Loucy (cell line): ENCODE measurements at regions not wholly inside any gene's neighbourhood (a gene's known extent, or its start where the extent isn't known, plus 50 kb on each side); places are given as distances from the start of the nearest gene placed in this dataset.

ENCODE experiments used
- H2AFZ ChIP-seq: fragments of 200-600 bp; sonication (generic); 2 replicates; pipeline ENCODE4 v1.6.0; 2016; ENCODE audit warnings: antibody characterized with exemption, mild to moderate bottlenecking, low read length, moderate library complexity
- H3F3A ChIP-seq: fragments of 200-600 bp; 2 replicates; pipeline ENCODE4 v1.6.0; 2016; ENCODE audit warnings: antibody characterized with exemption, low read depth, mild to moderate bottlenecking
- H3K27me3 ChIP-seq: fragments of 200-600 bp; sonication (generic); 2 replicates; pipeline ENCODE4 v1.6.1; 2014; ENCODE audit warnings: low read length, mild to moderate bottlenecking; ENCODE audit not compliant: insufficient read depth, poor library complexity, severe bottlenecking
- H3K36me3 ChIP-seq: fragments of 200-600 bp; sonication (generic); 2 replicates; pipeline ENCODE4 v1.6.1; 2016; ENCODE audit warnings: low read length; ENCODE audit not compliant: insufficient read depth
- H3K4me1 ChIP-seq: fragments of 200-600 bp; sonication (generic); 2 replicates; pipeline ENCODE4 v1.5.1; 2014; ENCODE audit warnings: low read length, mild to moderate bottlenecking; ENCODE audit not compliant: insufficient read depth, poor library complexity, severe bottlenecking
- H3K4me2 ChIP-seq: fragments of 200-600 bp; sonication (generic); 2 replicates; pipeline ENCODE4 v1.6.0; 2014; ENCODE audit warnings: antibody characterized with exemption, low read length, low read depth, mild to moderate bottlenecking; ENCODE audit not compliant: poor library complexity, severe bottlenecking
- H3K4me3 ChIP-seq: fragments of 200-600 bp; sonication (generic); 2 replicates; pipeline ENCODE4 v1.5.1; 2014; ENCODE audit warnings: low read length, mild to moderate bottlenecking, mixed read lengths; ENCODE audit not compliant: poor library complexity, severe bottlenecking
- H3K79me2 ChIP-seq: fragments of 200-600 bp; sonication (generic); 2 replicates; pipeline ENCODE4 v1.6.1; 2014; ENCODE audit warnings: low read length; ENCODE audit not compliant: insufficient read depth
- H3K9ac ChIP-seq: fragments of 200-600 bp; sonication (generic); 2 replicates; pipeline ENCODE4 v1.6.0; 2014; ENCODE audit warnings: mild to moderate bottlenecking, low read depth, low read length, moderate library complexity; ENCODE audit not compliant: poor library complexity, severe bottlenecking
- H3K9me2 ChIP-seq: fragments of 200-600 bp; sonication (generic); replicated peaks from 2 replicates; pipeline ENCODE4 v1.6.1; 2016; ENCODE audit warnings: low read depth, low read length, mixed read lengths
- H3K9me3 ChIP-seq: fragments of 200-600 bp; sonication (generic); 2 replicates; pipeline ENCODE4 v1.6.1; 2014; ENCODE audit warnings: mild to moderate bottlenecking, antibody characterized with exemption, low read length, low read depth; ENCODE audit not compliant: insufficient read depth
- H4K20me1 ChIP-seq: fragments of 200-600 bp; sonication (generic); 2 replicates; pipeline ENCODE4 v1.6.0; 2014; ENCODE audit warnings: antibody characterized with exemption, low read length, mild to moderate bottlenecking; ENCODE audit not compliant: insufficient read depth, poor library complexity, severe bottlenecking
- EZH2phosphoT487 ChIP-seq: fragments of 200-600 bp; IDR thresholded peaks from 2 replicates; pipeline ENCODE4 v1.6.1; 2018; ENCODE audit warnings: antibody characterized with exemption, mild to moderate bottlenecking, moderate library complexity, borderline replicate concordance
- TF ChIP-seq, protein P1 (sequence below): fragments of 200-600 bp; sonication (generic); conservative IDR thresholded peaks from 2 replicates; pipeline ENCODE4 v1.5.1; 2014; ENCODE audit warnings: mild to moderate bottlenecking, antibody characterized with exemption, low read length

GRCh38 chr6:128655978-128656498 lies 135.6 kb upstream of the PTPRK start:
- TF ChIP-seq, protein P1, sequence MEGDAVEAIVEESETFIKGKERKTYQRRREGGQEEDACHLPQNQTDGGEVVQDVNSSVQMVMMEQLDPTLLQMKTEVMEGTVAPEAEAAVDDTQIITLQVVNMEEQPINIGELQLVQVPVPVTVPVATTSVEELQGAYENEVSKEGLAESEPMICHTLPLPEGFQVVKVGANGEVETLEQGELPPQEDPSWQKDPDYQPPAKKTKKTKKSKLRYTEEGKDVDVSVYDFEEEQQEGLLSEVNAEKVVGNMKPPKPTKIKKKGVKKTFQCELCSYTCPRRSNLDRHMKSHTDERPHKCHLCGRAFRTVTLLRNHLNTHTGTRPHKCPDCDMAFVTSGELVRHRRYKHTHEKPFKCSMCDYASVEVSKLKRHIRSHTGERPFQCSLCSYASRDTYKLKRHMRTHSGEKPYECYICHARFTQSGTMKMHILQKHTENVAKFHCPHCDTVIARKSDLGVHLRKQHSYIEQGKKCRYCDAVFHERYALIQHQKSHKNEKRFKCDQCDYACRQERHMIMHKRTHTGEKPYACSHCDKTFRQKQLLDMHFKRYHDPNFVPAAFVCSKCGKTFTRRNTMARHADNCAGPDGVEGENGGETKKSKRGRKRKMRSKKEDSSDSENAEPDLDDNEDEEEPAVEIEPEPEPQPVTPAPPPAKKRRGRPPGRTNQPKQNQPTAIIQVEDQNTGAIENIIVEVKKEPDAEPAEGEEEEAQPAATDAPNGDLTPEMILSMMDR, result no peak
- no peak for TF ChIP-seq EZH2phosphoT487
- no peak overlapping the region for H3K4me3 ChIP-seq
- H3F3A ChIP-seq, result no peaks in the 10 kb centered on the region
- H3K27me3 ChIP-seq, result no peaks in the 10 kb centered on the region
- H2AFZ ChIP-seq, result no peak overlapping the region
- H3K9ac ChIP-seq, result no peak overlapping the region
- H3K36me3 ChIP-seq, result no peaks in the 10 kb centered on the region
- H3K9me2 ChIP-seq, result no peaks in the 10 kb centered on the region
- no peaks in the 10 kb centered on the region for H3K9me3 ChIP-seq
- no peaks in the 10 kb centered on the region for H4K20me1 ChIP-seq
- H3K4me1 ChIP-seq, result no peaks in the 10 kb centered on the region
- no peak overlapping the region for H3K4me2 ChIP-seq
- no peaks in the 10 kb centered on the region for H3K79me2 ChIP-seq

DNA sequence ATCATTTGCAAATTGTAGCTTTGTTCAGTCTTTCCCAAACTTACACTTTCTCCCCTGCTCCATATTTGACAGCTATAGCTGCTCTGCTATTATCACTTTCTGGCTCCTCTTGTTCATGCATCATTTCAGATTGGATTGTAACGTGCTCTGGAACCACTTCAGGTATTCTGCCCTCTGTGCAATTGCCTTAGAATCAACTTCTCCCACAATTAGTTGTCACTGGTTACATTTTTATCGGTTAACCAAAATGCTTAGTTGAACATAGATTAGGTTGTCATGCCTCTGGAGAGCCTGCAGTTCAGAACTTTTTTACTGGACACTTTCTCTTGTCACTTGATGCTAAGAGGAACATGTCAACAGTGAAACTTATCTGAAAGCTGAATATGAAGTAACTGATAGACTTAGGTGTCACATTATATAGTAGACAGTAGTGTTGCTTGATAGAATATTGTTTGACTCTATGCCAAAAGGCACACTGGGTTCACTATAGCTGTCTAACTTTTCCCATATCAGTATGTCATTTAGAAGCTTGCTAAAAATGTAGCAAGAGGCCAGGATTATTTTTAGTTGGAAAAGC lies 127.7 kb upstream of the PTPRK start:
- Histone ChIP-seq H4K20me1 (no peaks in the 10 kb centered on the region), H3K36me3 (no peaks in the 10 kb centered on the region), H3K27me3 (no peaks in the 10 kb centered on the region), H3K4me1 (no peaks in the 10 kb centered on the region), H3K79me2 (no peaks in the 10 kb centered on the region), H3K4me3 (no peak overlapping the region), H3K9ac (no peak overlapping the region), H2AFZ (no peak overlapping the region), H3F3A (no peaks in the 10 kb centered on the region), H3K9me3 (no peaks in the 10 kb centered on the region), H3K4me2 (no peak overlapping the region), H3K9me2 (no peaks in the 10 kb centered on the region)
- TF ChIP-seq, protein P1, result no peak
- no peak for TF ChIP-seq EZH2phosphoT487

GRCh38 chr6:128642132-128642531 lies 121.7 kb upstream of the PTPRK start:
- TF ChIP-seq, protein P1, result no peak
- TF ChIP-seq EZH2phosphoT487, result no peak
- Histone ChIP-seq H3K9me3 (no peaks in the 10 kb centered on the region), H3K9me2 (no peaks in the 10 kb centered on the region)

More at GRCh38 chr6:128642132-128642531, 121.7 kb upstream of the PTPRK start:
- no peaks in the 10 kb centered on the region for H4K20me1 ChIP-seq
- no peaks in the 10 kb centered on the region for H3K36me3 ChIP-seq
- no peak overlapping the region for H3K9ac ChIP-seq
- H3K79me2 ChIP-seq, result no peaks in the 10 kb centered on the region
- no peak overlapping the region for H3K4me2 ChIP-seq
- no peaks in the 10 kb centered on the region for H3F3A ChIP-seq
- H3K27me3 ChIP-seq, result no peaks in the 10 kb centered on the region
- no peak overlapping the region for H2AFZ ChIP-seq
- H3K4me3 ChIP-seq, result no peak overlapping the region
- no peaks in the 10 kb centered on the region for H3K4me1 ChIP-seq
